ENCODE measurements at regions not wholly inside any gene's neighbourhood (a gene's known extent, or its start where the extent isn't known, plus 50 kb on each side); places are given as distances from the start of the nearest gene placed in this dataset.

DNA sequence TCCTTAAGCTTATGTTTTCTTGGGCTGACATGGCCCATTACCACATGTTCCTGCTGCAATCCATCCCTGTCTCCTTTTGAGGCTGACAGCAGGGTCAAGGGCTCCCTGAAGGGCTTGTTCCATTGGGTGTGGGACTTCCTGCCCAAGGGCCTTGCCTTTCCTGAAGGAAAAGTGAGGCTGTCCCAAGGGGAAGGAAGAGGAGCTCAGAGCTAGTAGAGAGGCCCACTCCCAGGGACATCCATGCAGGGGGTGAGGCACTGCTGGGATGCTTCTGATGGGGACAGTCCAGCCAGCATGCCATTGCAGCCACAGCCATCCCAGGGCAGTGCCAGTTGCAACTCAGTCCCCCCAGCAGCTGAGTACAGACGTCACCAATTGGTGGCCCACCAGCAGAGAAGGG, 138.4 kb upstream of the FOXA2 start:
- Histone ChIP-seq H3K4me1 (ENCODE audit: insufficient read depth, low read length, poor library complexity, severe bottlenecking) (no peaks in the 10 kb centered on the region), H3K27ac (ENCODE audit: low read depth, low read length, poor library complexity, severe bottlenecking) (no peak overlapping the region), H3K27me3 (replicated peaks; ENCODE audit: insufficient read depth, low read depth, low read length, poor library complexity) (peaks cover 12% of the 10 kb centered on the region), H3K9me3 (ENCODE audit: low read depth, low read length, poor library complexity, severe bottlenecking) (no peaks in the 10 kb centered on the region), H3K36me3 (ENCODE audit: insufficient read depth, low read length, poor library complexity, severe bottlenecking) (no peaks in the 10 kb centered on the region), H3K4me3 (ENCODE audit: low read depth, low read length, poor library complexity, severe bottlenecking) (no peak overlapping the region)
- ChIA-PET CTCF (interaction anchor here (0.6 kb wide), 1 partner anchor 724 kb away, joined by 3 read pairs; no protein-coding TSS in a partner anchor), POLR2A (ENCODE audit: low non-redundant PET) (no interaction called here)
- no TSS peak for BruUV-seq (replicated peaks)
- intact Hi-C loops (cut with micrococcal nuclease; ENCODE audit: unreplicated experiment): no loop called here
- no peak for DNase-seq (ENCODE audit: low spot score)
- TF ChIP-seq, protein P1, sequence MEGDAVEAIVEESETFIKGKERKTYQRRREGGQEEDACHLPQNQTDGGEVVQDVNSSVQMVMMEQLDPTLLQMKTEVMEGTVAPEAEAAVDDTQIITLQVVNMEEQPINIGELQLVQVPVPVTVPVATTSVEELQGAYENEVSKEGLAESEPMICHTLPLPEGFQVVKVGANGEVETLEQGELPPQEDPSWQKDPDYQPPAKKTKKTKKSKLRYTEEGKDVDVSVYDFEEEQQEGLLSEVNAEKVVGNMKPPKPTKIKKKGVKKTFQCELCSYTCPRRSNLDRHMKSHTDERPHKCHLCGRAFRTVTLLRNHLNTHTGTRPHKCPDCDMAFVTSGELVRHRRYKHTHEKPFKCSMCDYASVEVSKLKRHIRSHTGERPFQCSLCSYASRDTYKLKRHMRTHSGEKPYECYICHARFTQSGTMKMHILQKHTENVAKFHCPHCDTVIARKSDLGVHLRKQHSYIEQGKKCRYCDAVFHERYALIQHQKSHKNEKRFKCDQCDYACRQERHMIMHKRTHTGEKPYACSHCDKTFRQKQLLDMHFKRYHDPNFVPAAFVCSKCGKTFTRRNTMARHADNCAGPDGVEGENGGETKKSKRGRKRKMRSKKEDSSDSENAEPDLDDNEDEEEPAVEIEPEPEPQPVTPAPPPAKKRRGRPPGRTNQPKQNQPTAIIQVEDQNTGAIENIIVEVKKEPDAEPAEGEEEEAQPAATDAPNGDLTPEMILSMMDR (conservative IDR thresholded peaks at IDR 0.05; ENCODE audit: low read depth, low read length): no peak
- TF ChIP-seq EZH2 (IDR thresholded peaks at IDR 0.05; ENCODE audit: borderline replicate concordance, low read depth, low read length, poor library complexity, severe bottlenecking): no peak

DNA sequence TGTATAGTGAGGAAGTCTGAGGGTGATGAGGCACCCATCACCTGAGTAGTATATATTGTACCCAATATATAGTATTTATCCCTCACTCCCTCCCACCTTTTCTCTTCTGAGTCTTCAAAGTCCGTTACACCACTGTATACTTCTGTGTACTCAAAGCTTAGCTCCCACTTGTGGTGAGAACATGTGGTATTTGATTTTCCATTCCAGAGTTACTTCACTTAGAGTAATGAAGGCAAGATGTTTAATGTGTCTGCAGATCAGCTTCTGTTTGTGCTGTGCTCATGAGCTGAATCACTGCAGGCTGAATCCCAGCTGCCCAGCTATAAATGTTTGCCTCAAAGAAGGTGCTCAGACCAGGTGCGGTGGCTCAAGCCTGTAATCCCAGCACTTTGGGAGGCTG, 139.3 kb upstream of the FOXA2 start:
- Histone ChIP-seq H3K4me3 (ENCODE audit: low read depth, low read length, poor library complexity, severe bottlenecking) (no peak overlapping the region), H3K4me1 (ENCODE audit: insufficient read depth, low read length, poor library complexity, severe bottlenecking) (no peaks in the 10 kb centered on the region), H3K27me3 (replicated peaks; ENCODE audit: insufficient read depth, low read depth, low read length, poor library complexity) (peaks cover 12% of the 10 kb centered on the region), H3K27ac (ENCODE audit: low read depth, low read length, poor library complexity, severe bottlenecking) (no peak overlapping the region), H3K9me3 (ENCODE audit: low read depth, low read length, poor library complexity, severe bottlenecking) (no peaks in the 10 kb centered on the region), H3K36me3 (ENCODE audit: insufficient read depth, low read length, poor library complexity, severe bottlenecking) (no peaks in the 10 kb centered on the region)
- intact Hi-C loops (cut with micrococcal nuclease; ENCODE audit: unreplicated experiment): no loop called here
- TF ChIP-seq, protein P1 (conservative IDR thresholded peaks at IDR 0.05; ENCODE audit: low read depth, low read length): no peak
- TF ChIP-seq EZH2 (IDR thresholded peaks at IDR 0.05; ENCODE audit: borderline replicate concordance, low read depth, low read length, poor library complexity, severe bottlenecking): no peak
- ChIA-PET POLR2A (ENCODE audit: low non-redundant PET) (no interaction called here), CTCF (no interaction called here)
- no peak for DNase-seq (ENCODE audit: low spot score)
- BruUV-seq (replicated peaks): no TSS peak

DNA sequence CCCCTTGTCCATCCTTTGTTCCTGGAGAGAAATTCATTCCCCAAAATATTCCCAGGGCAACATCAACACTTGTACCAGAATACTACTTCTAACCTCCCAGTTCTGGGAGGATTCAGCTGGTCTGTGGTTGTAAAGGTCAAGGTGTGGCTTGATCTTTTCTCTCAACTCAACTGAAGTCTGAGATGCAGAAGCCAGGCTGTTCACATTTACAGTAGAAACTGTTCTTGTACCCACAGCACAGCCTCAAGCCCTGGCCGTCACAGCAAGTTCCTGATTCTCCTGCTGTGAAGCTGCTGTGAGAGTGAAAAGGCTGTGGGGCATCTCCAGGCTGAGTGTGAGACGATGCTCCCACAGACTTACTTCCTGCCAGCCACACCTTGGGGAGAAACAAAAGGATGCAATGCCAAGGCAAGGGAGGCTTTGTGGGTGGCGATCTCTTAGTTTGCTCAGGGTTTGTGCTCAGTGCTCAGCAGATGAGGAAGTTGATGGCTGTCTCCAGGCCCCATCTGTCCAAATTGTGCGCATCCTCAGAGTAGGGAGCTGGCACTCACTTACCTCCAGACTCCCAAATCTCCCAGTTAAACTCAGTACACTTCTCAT, 143.9 kb upstream of the FOXA2 start:
- Histone ChIP-seq H3K4me1 (ENCODE audit: insufficient read depth, low read length, poor library complexity, severe bottlenecking) (no peaks in the 10 kb centered on the region), H3K9me3 (ENCODE audit: low read depth, low read length, poor library complexity, severe bottlenecking) (no peaks in the 10 kb centered on the region), H3K27ac (ENCODE audit: low read depth, low read length, poor library complexity, severe bottlenecking) (no peak overlapping the region), H3K4me3 (ENCODE audit: low read depth, low read length, poor library complexity, severe bottlenecking) (no peak overlapping the region), H3K27me3 (replicated peaks; ENCODE audit: insufficient read depth, low read depth, low read length, poor library complexity) (no peaks in the 10 kb centered on the region), H3K36me3 (ENCODE audit: insufficient read depth, low read length, poor library complexity, severe bottlenecking) (no peaks in the 10 kb centered on the region)
- DNase-seq (ENCODE audit: low spot score): no peak
- BruUV-seq (replicated peaks): no TSS peak
- ChIA-PET POLR2A (ENCODE audit: low non-redundant PET) (no interaction called here), CTCF (no interaction called here)
- TF ChIP-seq, protein P1 (conservative IDR thresholded peaks at IDR 0.05; ENCODE audit: low read depth, low read length): no peak
- TF ChIP-seq EZH2 (IDR thresholded peaks at IDR 0.05; ENCODE audit: borderline replicate concordance, low read depth, low read length, poor library complexity, severe bottlenecking): no peak
- intact Hi-C loops (cut with micrococcal nuclease; ENCODE audit: unreplicated experiment): no loop called here
